GF-D8 (cell line): ENCODE measurements at regions not wholly inside any gene's neighbourhood (a gene's known extent, or its start where the extent isn't known, plus 50 kb on each side); places are given as distances from the start of the nearest gene placed in this dataset.
"Not testable (repeated sequence)": the region's sequence is repeated elsewhere in the genome, so short reads cannot be mapped to it uniquely, and the experiment has no call there.

Experiments
- DNase-seq: peaks from one replicate; lab custom pipeline; 2025; lab: John Stamatoyannopoulos, UW

DNA sequence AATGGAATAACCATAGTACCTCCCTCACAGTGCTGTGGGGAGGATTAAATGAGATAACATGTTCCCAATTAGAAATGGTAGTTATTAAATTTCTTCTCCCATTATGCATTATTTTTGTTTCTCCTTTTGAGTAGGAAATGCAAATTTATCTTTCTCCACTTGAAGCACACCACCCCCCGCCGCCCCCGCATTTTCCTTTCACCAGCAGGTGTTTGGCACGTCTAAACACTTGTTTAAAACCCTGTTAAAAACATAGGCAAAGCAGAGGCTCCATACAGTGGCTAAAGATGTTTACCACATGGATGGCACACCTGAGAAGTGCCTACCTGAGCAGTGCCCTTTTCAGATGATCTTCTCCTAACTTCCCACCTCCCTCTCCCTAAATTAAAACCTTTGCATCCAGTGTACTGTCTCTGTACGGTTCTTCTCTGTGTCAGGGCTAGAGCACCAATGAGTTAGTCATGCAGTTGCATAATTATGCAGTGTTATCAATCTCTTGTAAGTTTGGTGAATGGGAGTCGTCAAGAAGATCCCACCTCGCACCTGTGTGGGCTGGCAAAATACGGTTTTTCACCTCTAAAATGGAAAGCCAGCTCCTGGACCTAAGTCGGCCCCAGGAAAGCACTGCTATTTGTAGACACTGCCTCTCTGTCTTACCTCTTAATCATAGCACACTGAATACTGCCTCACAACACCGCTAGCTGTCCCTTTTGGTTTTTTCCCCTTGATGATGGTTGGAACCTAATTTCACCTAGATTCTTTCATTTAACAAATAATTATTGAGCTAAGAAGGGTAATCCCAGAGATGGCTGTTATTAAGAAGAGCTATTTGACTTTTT, 122.0 kb downstream of the CT47B1 start:
- DNase-seq = no peak

DNA sequence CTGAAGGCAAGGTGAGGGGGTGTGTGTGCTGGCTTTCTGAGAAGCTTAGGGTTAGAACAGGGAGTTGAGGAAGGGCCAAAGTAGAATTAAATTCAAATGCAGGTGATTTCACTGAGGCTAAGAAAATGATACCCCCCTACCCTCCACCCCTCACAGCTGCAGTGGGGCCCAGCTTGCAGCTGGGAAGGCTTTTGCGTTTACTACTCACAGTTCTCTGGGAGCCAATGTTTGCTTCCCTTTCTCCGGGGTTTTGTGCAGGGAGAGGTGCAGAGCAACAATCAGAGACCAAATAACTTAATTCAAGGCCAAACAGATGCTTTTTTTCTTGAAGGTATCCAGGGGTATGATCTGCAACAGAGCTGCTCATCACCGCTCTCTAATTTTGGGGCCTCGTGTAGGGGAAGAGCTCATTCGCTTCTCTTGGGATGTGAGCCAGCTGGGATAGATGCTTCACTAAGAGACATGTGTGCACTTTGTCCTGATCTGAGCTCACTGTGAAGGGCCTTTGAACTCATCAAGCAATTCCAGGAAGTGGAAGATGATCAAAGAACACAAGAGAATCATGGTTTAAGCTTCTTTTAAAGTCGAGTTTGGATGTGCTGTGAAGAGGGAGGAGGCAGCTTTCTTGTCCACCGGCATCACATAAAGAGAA, 122.7 kb upstream of the C1GALT1C1 start:
- no peak for DNase-seq

GRCh38 chrX:120751683-120752082, 121.8 kb upstream of the C1GALT1C1 start:
- DNase-seq = no peak

GRCh38 chrX:120750381-120750780, 120.5 kb upstream of the C1GALT1C1 start:
- DNase-seq = no peak

- peak; percentile 51 for DNase-seq
These were observed 119.4 kb upstream of the C1GALT1C1 start for GRCh38 chrX:120749141-120749846.

DNA sequence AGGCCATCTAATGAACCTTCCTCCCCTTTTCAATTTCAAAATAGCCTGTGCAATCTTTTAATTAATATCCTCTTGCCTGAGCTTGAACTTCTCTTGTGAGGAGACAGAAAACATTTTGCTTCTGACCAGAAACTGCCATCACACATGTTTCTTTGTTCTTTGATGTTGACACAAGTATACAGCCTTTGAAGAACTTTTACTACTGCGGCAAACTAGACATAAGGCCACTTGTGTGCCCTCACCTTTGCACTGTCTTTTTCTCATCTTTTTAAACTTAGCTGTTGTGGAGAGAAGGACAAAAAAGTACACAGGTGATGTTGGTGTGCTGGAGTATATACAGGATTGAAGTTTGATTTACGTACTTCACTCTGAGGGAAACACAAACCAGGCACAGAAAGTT, 116.3 kb upstream of the C1GALT1C1 start:
- DNase-seq = no peak

GRCh38 chrX:120742946-120743665, 113.3 kb upstream of the C1GALT1C1 start:
- DNase-seq = no peak

GRCh38 chrX:120741452-120741851, 111.6 kb upstream of the C1GALT1C1 start:
- DNase-seq = no peak

DNA sequence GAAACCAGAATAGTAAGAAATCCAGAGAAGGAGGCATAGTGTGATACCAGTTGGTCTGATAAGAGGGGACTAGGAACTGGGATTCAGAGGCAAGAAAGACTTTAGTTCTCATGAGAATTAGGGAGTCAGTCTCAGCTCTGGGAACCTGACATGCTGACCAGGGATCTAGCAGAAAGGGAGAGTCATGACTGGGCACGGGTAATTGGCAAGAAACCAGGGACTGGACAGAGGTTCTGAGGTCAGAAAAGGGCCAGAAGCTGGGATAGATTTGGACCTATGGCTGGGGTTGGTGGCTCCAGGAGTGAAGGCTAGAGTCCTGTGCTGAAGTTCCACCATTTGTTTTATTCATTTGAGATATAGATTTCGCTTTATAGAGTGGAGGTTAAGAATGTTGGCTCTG, 110.2 kb upstream of the C1GALT1C1 start:
- no peak for DNase-seq

DNA sequence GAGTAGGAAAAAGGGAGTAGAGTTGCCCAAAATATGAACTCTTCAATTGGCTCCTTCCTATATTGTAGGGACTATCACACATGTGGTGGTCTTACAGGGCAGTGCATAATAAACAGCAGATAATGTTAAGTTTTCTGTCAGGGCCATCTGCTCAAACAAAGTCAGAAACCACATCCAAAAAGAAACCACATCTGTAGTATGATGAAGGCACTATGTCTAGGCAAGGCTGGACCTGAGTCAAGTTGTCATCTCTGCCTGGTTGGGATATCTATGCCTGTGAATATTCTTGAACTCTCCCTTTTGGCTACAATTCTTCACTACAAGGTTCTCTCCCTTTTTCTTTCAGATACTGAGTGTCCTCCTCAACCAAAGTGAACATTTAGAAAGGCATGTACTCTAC, 109.4 kb upstream of the C1GALT1C1 start:
- DNase-seq = no peak

GRCh38 chrX:120736989-120737388, 107.1 kb upstream of the C1GALT1C1 start:
- no peak for DNase-seq

DNA sequence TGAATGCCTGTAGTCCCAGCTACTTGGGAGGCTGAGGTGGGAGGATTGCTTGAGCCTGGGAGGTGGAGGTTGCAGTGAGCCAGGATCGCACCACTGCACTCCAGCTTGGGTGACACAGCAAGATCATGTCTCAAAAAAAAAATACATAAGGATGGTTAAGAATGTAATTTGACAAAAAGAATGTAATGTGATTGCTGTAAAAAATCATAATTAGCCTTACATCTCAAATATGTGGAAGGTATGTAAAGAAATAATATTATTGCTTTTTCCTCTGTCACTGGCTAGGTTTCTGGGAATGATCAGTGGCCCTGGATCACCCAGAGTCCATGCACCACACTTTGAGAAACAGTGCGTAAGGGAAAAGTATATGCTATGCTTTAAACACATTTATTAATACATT, 106.1 kb upstream of the C1GALT1C1 start:
- no peak for DNase-seq

DNA sequence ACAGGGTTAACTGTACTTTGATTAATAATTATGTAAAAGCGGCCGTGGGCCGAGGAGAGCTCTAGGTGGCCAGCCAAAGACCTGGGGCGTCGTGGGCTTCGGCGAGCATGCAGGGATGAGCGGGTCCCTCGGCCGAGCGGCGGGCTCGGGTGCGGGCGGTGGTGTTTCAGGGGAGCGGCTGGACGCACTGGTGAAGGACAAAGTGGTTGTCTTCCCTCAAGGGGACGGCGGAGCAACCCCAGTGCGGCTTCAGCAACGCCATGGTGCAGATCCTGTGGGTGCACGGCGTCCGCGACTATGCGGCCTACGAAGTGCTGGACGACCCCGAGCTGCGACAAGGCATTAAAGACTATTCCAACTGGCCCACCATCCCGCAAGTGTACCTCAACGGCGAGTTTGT, 103.0 kb upstream of the C1GALT1C1 start:
- no peak for DNase-seq

- no peak for DNase-seq
These were observed 102.6 kb upstream of the C1GALT1C1 start for GRCh38 chrX:120732461-120732860.

GRCh38 chrX:120731386-120731785, 101.5 kb upstream of the C1GALT1C1 start:
- DNase-seq = no peak

GRCh38 chrX:120729506-120730255, 99.8 kb upstream of the C1GALT1C1 start:
- not testable (repeated sequence) for DNase-seq

DNA sequence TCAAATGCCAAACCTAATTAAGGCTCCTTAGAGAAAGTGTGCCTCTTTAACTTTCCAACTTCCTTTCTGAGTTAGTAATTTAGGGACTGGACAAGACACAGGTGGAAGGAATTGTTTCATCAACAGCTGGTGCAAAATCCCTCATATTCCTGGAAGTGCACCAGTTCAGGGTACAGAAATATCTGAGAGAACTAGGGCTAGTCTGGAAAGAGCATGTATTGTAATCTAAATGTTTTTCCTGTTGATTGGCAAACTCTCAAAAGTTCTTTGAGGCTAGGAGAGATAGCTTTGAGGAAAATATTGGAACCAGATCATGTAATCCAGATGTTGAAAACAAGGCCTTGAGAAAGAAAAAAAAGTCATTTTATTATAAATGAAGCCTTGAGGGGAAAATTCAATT, 98.1 kb upstream of the C1GALT1C1 start:
- no peak for DNase-seq

DNA sequence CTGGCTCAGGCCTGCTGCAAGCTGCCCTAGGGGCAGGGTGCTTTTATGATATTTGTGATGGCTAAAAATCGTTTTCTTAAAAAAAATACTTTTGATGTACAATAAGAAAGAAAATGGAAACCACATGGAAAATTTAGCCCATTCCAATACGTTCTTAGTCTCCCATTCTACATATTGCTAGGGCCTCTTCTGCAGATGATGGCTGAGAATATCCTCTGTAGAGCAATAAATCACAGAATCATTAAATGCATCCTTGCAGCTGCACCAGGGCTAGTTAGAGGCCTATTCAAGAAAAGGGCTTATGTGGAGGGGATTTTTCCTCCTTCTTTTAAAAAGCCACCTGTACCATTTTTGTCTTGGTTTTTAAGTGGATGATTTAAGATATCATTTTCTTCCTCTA, 97.6 kb upstream of the C1GALT1C1 start:
- DNase-seq = no peak

GRCh38 chrX:120726294-120726693, 96.4 kb upstream of the C1GALT1C1 start:
- DNase-seq = peak; percentile 39

DNA sequence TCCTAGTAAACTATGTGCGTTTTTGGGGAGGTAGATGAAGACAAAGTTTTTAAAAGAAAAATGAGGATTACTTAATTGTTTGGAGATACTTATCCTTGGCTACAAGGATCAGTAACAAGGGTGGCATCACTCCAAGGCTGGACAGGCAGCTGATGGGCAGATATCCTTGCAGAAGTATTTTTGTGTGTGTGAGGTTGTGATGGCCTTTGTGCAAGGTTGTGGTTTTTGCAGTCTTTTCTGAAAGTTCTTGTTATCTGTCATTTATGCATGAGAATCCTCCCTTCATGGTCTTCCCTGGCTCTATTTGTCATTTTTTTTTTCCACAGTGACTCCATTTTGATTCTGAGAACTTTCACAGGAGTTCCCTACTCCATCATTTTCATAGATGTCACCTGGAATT, 96.0 kb upstream of the C1GALT1C1 start:
- no peak for DNase-seq

- no peak for DNase-seq
These were observed 89.8 kb upstream of the C1GALT1C1 start for GRCh38 chrX:120719622-120720021.

GRCh38 chrX:120718969-120719368, 89.1 kb upstream of the C1GALT1C1 start:
- no peak for DNase-seq
